CD4-positive, CD25-positive, alpha-beta regulatory T cell (primary cell): ENCODE measurements at regions not wholly inside any gene's neighbourhood (a gene's known extent, or its start where the extent isn't known, plus 50 kb on each side); places are given as distances from the start of the nearest gene placed in this dataset.

Experiments used
- ATAC-seq, 2 donors: fragments of 150-1000 bp; cut with Tn5 transposase; one replicate each; pipeline ENCODE4 v1.10.0; 2021; ENCODE audit warnings: low read depth in 2 of 2, moderate number of reproducible peaks in 2 of 2, moderate library complexity in 1 of 2
- DNase-seq, 3 donors: peaks; one replicate each; pipeline versions ENCODE4 v3.0.0 to v3.0.0-alpha.2; 2012 to 2022; ENCODE audit warnings: mixed read lengths in 1 of 3
- H3K27ac ChIP-seq: one replicate; pipeline ENCODE4 v1.7.0; 2013; ENCODE audit warnings: mild to moderate bottlenecking, low read length; ENCODE audit not compliant: insufficient read depth, poor library complexity, severe bottlenecking
- H3K27me3 ChIP-seq: one replicate; pipeline ENCODE4 v1.7.0; 2013; ENCODE audit warnings: low read length; ENCODE audit not compliant: control insufficient read depth, insufficient read depth
- H3K36me3 ChIP-seq: one replicate; pipeline ENCODE4 v1.7.0; 2013; ENCODE audit warnings: mild to moderate bottlenecking, low read length, moderate library complexity; ENCODE audit not compliant: control insufficient read depth, insufficient read depth
- H3K4me1 ChIP-seq: 2 replicates; pipeline ENCODE4 v1.7.0; 2013; ENCODE audit warnings: mild to moderate bottlenecking, low read length; ENCODE audit not compliant: insufficient read depth, control insufficient read depth, poor library complexity, severe bottlenecking
- H3K4me3 ChIP-seq: one replicate; pipeline ENCODE4 v1.7.0; 2013; ENCODE audit warnings: low read depth, mild to moderate bottlenecking, low read length, moderate library complexity
- H3K9me3 ChIP-seq, 2 experiments: 1 replicate in 1 of 2; 2 replicates in 1 of 2; pipeline ENCODE4 v1.7.0; 2013; ENCODE audit warnings: low read length in 2 of 2, mild to moderate bottlenecking in 1 of 2, moderate library complexity in 1 of 2; ENCODE audit not compliant: control insufficient read depth in 2 of 2
- H3K27ac Mint-ChIP-seq, 3 donors: one replicate each; pipeline ENCODE4 v1.8.0; 2020 to 2022; ENCODE audit warnings: mild to moderate bottlenecking in 3 of 3, mixed read lengths in 3 of 3, moderate library complexity in 2 of 3
- H3K27me3 Mint-ChIP-seq: one replicate; pipeline ENCODE4 v1.8.0; 2022; ENCODE audit warnings: mild to moderate bottlenecking, mixed read lengths
- H3K36me3 Mint-ChIP-seq: one replicate; pipeline ENCODE4 v1.8.0; 2020; ENCODE audit warnings: mixed read lengths
- H3K4me1 Mint-ChIP-seq, 4 donors: one replicate each; pipeline ENCODE4 v1.8.0; 2020 to 2022; ENCODE audit warnings: mixed read lengths in 4 of 4, mild to moderate bottlenecking in 1 of 4
- H3K4me3 Mint-ChIP-seq, 4 donors: one replicate each; pipeline ENCODE4 v1.8.0; 2020 to 2022; ENCODE audit warnings: mild to moderate bottlenecking in 4 of 4, mixed read lengths in 4 of 4, moderate library complexity in 3 of 4
- H3K9me3 Mint-ChIP-seq, 7 donors: one replicate each; pipeline ENCODE4 v1.8.0; 2020 to 2022; ENCODE audit warnings: mixed read lengths in 7 of 7, mild to moderate bottlenecking in 3 of 7, moderate library complexity in 2 of 7

GRCh38 chr5:27568811-27569210 is 530.4 kb upstream of the CDH9 start:
- DNase-seq: no peak
- H3K27me3 ChIP-seq: no peaks in the 10 kb centered on the region
- H3K4me3 Mint-ChIP-seq: no peak overlapping the region
- H3K27me3 Mint-ChIP-seq: no peaks in the 10 kb centered on the region
- H3K9me3 ChIP-seq: no peaks in the 10 kb centered on the region
- H3K36me3 Mint-ChIP-seq: no peaks in the 10 kb centered on the region
- ATAC-seq: no peak
- no peaks in the 10 kb centered on the region for H3K4me1 ChIP-seq
- H3K36me3 ChIP-seq: no peaks in the 10 kb centered on the region
- peaks cover 0 to 3% (median 0%) of the 10 kb centered on the region in 7 donors for H3K9me3 Mint-ChIP-seq
- H3K4me1 Mint-ChIP-seq: no peaks in the 10 kb centered on the region
- H3K4me3 ChIP-seq: no peak overlapping the region
- H3K27ac Mint-ChIP-seq: no peak overlapping the region
- H3K27ac ChIP-seq: no peak overlapping the region

GRCh38 chr5:27561408-27561807 is 523.0 kb upstream of the CDH9 start:
- no peaks in the 10 kb centered on the region for H3K4me1 ChIP-seq
- Mint-ChIP-seq H3K4me1 (no peaks in the 10 kb centered on the region), H3K36me3 (no peaks in the 10 kb centered on the region), H3K27me3 (no peaks in the 10 kb centered on the region), H3K9me3 (peaks cover 1 to 11% (median 6%) of the 10 kb centered on the region in 7 donors), H3K4me3 (no peak overlapping the region), H3K27ac (no peak overlapping the region)
- H3K9me3 ChIP-seq: peaks cover 3 to 7% of the 10 kb centered on the region in 2 experiments
- no peak for DNase-seq
- H3K27me3 ChIP-seq: no peaks in the 10 kb centered on the region
- H3K36me3 ChIP-seq: no peaks in the 10 kb centered on the region
- H3K4me3 ChIP-seq: no peak overlapping the region
- ATAC-seq: no peak
- no peak overlapping the region for H3K27ac ChIP-seq

GRCh38 chr5:27548484-27548883 is 510.1 kb upstream of the CDH9 start:
- no peak for DNase-seq
- H3K4me1 Mint-ChIP-seq: no peaks in the 10 kb centered on the region
- H3K9me3 ChIP-seq: peaks cover under 1 to 5% of the 10 kb centered on the region in 2 experiments
- no peak overlapping the region for H3K27ac ChIP-seq
- no peaks in the 10 kb centered on the region for H3K36me3 Mint-ChIP-seq
- H3K9me3 Mint-ChIP-seq: peaks cover 0 to 27% (median 7%) of the 10 kb centered on the region in 7 donors
- H3K27ac Mint-ChIP-seq: no peak overlapping the region
- ATAC-seq: no peak
- no peaks in the 10 kb centered on the region for H3K27me3 ChIP-seq
- H3K36me3 ChIP-seq: no peaks in the 10 kb centered on the region
- H3K27me3 Mint-ChIP-seq: no peaks in the 10 kb centered on the region
- no peaks in the 10 kb centered on the region for H3K4me1 ChIP-seq
- no peak overlapping the region for H3K4me3 ChIP-seq
- H3K4me3 Mint-ChIP-seq: no peak overlapping the region

GRCh38 chr5:27535031-27535557 is 496.7 kb upstream of the CDH9 start:
- Mint-ChIP-seq H3K9me3 (peaks cover 0 to 12% (median 4%) of the 10 kb centered on the region in 7 donors), H3K4me1 (no peaks in the 10 kb centered on the region), H3K27me3 (no peaks in the 10 kb centered on the region), H3K36me3 (no peaks in the 10 kb centered on the region), H3K4me3 (no peak overlapping the region), H3K27ac (no peak overlapping the region)
- Histone ChIP-seq H3K9me3 (no peaks in the 10 kb centered on the region), H3K27me3 (no peaks in the 10 kb centered on the region), H3K27ac (no peak overlapping the region), H3K4me3 (no peak overlapping the region), H3K36me3 (no peaks in the 10 kb centered on the region), H3K4me1 (no peaks in the 10 kb centered on the region)
- no peak for ATAC-seq
- no peak for DNase-seq

- Mint-ChIP-seq H3K27me3 (no peaks in the 10 kb centered on the region), H3K9me3 (peaks cover 0 to 14% (median 3%) of the 10 kb centered on the region in 7 donors), H3K27ac (no peak overlapping the region), H3K36me3 (no peaks in the 10 kb centered on the region), H3K4me1 (no peaks in the 10 kb centered on the region), H3K4me3 (no peak overlapping the region)
- H3K9me3 ChIP-seq: no peaks in the 10 kb centered on the region
- H3K4me1 ChIP-seq: no peaks in the 10 kb centered on the region
- no peaks in the 10 kb centered on the region for H3K27me3 ChIP-seq
- no peak for ATAC-seq
- DNase-seq: no peak
- H3K4me3 ChIP-seq: no peak overlapping the region
- H3K27ac ChIP-seq: no peak overlapping the region
- no peaks in the 10 kb centered on the region for H3K36me3 ChIP-seq
These were observed 493.9 kb upstream of the CDH9 start for GRCh38 chr5:27532305-27532704.

- no peak overlapping the region for H3K4me3 Mint-ChIP-seq
- peaks cover 0 to 6% of the 10 kb centered on the region in 2 experiments for H3K9me3 ChIP-seq
- no peak overlapping the region for H3K4me3 ChIP-seq
- H3K27me3 Mint-ChIP-seq: no peaks in the 10 kb centered on the region
- H3K4me1 ChIP-seq: no peaks in the 10 kb centered on the region
- H3K9me3 Mint-ChIP-seq: peaks cover 0 to 36% (median 5%) of the 10 kb centered on the region in 7 donors
- H3K4me1 Mint-ChIP-seq: no peaks in the 10 kb centered on the region
- no peaks in the 10 kb centered on the region for H3K36me3 Mint-ChIP-seq
- ATAC-seq (no peak), DNase-seq (no peak)
- H3K36me3 ChIP-seq: no peaks in the 10 kb centered on the region
- H3K27ac ChIP-seq: no peak overlapping the region
- H3K27ac Mint-ChIP-seq: no peak overlapping the region
- H3K27me3 ChIP-seq: no peaks in the 10 kb centered on the region
These were observed 486.1 kb upstream of the CDH9 start for GRCh38 chr5:27524515-27524914.

GRCh38 chr5:27523629-27524028 is 485.2 kb upstream of the CDH9 start:
- Mint-ChIP-seq H3K27me3 (no peaks in the 10 kb centered on the region), H3K36me3 (no peaks in the 10 kb centered on the region), H3K27ac (no peak overlapping the region), H3K4me1 (no peaks in the 10 kb centered on the region), H3K9me3 (peaks cover 5 to 36% (median 8%) of the 10 kb centered on the region in 7 donors), H3K4me3 (no peak overlapping the region)
- peaks cover 0 to 11% of the 10 kb centered on the region in 2 experiments for H3K9me3 ChIP-seq
- DNase-seq (no peak), ATAC-seq (no peak)
- H3K36me3 ChIP-seq: no peaks in the 10 kb centered on the region
- no peaks in the 10 kb centered on the region for H3K4me1 ChIP-seq
- no peak overlapping the region for H3K27ac ChIP-seq
- no peak overlapping the region for H3K4me3 ChIP-seq
- H3K27me3 ChIP-seq: no peaks in the 10 kb centered on the region

GRCh38 chr5:27516437-27516836 is 478.1 kb upstream of the CDH9 start:
- ATAC-seq: no peak
- peaks cover 3 to 42% (median 9%) of the 10 kb centered on the region in 7 donors for H3K9me3 Mint-ChIP-seq
- Histone ChIP-seq H3K36me3 (no peaks in the 10 kb centered on the region), H3K27ac (no peak overlapping the region), H3K4me3 (no peak overlapping the region), H3K27me3 (no peaks in the 10 kb centered on the region), H3K4me1 (no peaks in the 10 kb centered on the region), H3K9me3 (peaks cover 0 to 22% of the 10 kb centered on the region in 2 experiments)
- DNase-seq: no peak
- H3K36me3 Mint-ChIP-seq: no peaks in the 10 kb centered on the region
- no peaks in the 10 kb centered on the region for H3K4me1 Mint-ChIP-seq
- no peak overlapping the region for H3K4me3 Mint-ChIP-seq
- H3K27ac Mint-ChIP-seq: no peak overlapping the region
- H3K27me3 Mint-ChIP-seq: no peaks in the 10 kb centered on the region
